DOHH2 (cell line): ENCODE measurements at regions not wholly inside any gene's neighbourhood (a gene's known extent, or its start where the extent isn't known, plus 50 kb on each side); places are given as distances from the start of the nearest gene placed in this dataset.

Experiments
- EZH2phosphoT487 ChIP-seq: fragments of 200-600 bp; sonication (generic); IDR thresholded peaks from 2 replicates; pipeline ENCODE4 v1.6.1; 2017; ENCODE audit warnings: borderline replicate concordance, mild to moderate bottlenecking, antibody characterized with exemption, low read length, moderate library complexity, mixed read lengths
- TF ChIP-seq, protein P1 (sequence below): fragments of 200-600 bp; sonication (generic); IDR thresholded peaks from one replicate; pipeline ENCODE4 v1.5.1; 2014; ENCODE audit warnings: antibody characterized with exemption, mild to moderate bottlenecking, low read depth, low read length; ENCODE audit not compliant: poor library complexity, severe bottlenecking

DNA sequence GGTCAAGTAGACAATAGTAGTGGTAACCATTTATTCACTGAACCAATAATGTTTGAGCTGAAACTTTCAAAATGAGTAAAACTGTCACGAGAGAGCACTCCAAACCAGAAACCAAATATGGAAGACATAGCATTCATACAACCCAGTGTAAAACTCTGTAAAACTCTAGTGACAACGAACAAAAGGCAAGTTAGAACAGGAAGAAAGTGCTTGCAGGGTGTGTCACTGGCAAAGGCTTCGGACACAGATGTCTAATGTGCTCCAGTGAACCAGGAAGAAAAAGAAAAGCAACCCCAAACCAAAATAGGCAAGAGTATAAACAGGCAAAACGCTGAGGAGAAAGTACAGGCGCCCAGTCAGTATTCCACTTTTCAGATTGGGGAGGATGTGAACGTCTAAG is 79.3 kb upstream of the FZD10 start:
- TF ChIP-seq, protein P1, sequence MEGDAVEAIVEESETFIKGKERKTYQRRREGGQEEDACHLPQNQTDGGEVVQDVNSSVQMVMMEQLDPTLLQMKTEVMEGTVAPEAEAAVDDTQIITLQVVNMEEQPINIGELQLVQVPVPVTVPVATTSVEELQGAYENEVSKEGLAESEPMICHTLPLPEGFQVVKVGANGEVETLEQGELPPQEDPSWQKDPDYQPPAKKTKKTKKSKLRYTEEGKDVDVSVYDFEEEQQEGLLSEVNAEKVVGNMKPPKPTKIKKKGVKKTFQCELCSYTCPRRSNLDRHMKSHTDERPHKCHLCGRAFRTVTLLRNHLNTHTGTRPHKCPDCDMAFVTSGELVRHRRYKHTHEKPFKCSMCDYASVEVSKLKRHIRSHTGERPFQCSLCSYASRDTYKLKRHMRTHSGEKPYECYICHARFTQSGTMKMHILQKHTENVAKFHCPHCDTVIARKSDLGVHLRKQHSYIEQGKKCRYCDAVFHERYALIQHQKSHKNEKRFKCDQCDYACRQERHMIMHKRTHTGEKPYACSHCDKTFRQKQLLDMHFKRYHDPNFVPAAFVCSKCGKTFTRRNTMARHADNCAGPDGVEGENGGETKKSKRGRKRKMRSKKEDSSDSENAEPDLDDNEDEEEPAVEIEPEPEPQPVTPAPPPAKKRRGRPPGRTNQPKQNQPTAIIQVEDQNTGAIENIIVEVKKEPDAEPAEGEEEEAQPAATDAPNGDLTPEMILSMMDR = no peak
- no peak for TF ChIP-seq EZH2phosphoT487
